ENCODE measurements at regions not wholly inside any gene's neighbourhood (a gene's known extent, or its start where the extent isn't known, plus 50 kb on each side); places are given as distances from the start of the nearest gene placed in this dataset.
"Not testable (repeated sequence)": the region's sequence is repeated elsewhere in the genome, so short reads cannot be mapped to it uniquely, and the experiment has no call there.

DNA sequence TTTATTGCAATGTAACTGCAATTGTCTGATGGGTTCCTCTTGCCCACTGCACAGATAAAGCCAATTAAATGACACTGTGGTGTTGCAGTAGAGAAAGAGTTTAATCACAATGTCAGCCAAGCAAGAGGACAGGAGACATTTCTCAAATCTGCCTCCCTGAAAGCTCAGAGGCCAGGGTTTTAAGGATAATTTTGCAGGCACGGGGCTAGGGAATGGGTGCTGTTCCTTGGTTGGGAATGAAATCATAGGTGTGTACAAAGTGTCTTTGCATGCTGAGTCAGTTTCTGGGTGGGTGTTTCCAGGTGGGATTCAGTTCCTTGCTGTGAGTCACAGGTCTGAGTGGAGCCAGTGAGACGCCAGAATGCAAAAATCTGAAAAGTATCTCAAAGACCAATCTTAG, 271.4 kb downstream of the DOK5 start:
- no peak for ATAC-seq
- H3K27me3 Mint-ChIP-seq (ENCODE audit: low read depth) = no peaks in the 10 kb centered on the region
- ChIA-PET CTCF (no interaction called here), POLR2A (no interaction called here)
- no peaks in the 10 kb centered on the region for H3K36me3 Mint-ChIP-seq (ENCODE audit: low read depth)
- no peak overlapping the region for H3K4me3 Mint-ChIP-seq
- no peaks in the 10 kb centered on the region for H3K4me1 Mint-ChIP-seq (ENCODE audit: low read depth)
- no peak overlapping the region for H3K27ac Mint-ChIP-seq
- no peak for DNase-seq
- H3K9me3 Mint-ChIP-seq (ENCODE audit: insufficient read depth) = peaks cover 10% of the 10 kb centered on the region

DNA sequence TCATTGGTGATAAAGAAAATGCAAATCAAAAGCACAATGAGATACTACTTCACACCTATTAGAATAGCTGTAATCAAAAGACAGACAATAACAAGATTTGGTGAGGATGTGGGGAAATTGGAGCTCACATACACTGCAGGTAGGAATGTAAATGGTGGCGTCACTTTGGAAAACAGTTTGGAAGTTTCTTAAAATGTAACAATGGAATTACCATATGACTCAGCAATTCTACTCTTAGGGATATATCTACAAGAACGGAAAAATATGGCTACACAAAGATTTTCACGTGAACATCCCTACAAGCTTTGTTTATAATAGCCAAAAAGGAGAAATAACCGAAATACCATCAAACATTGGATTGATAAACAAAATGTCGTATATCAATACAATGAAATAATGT, 270.4 kb downstream of the DOK5 start:
- Mint-ChIP-seq H3K9me3 (ENCODE audit: insufficient read depth) (peaks cover 10% of the 10 kb centered on the region), H3K27me3 (ENCODE audit: low read depth) (no peaks in the 10 kb centered on the region), H3K4me1 (ENCODE audit: low read depth) (no peaks in the 10 kb centered on the region), H3K4me3 (no peak overlapping the region), H3K27ac (no peak overlapping the region), H3K36me3 (ENCODE audit: low read depth) (no peaks in the 10 kb centered on the region)
- POLR2A ChIA-PET = no interaction called here
- no peak for ATAC-seq
- CTCF ChIA-PET = no interaction called here
- DNase-seq = no peak

DNA sequence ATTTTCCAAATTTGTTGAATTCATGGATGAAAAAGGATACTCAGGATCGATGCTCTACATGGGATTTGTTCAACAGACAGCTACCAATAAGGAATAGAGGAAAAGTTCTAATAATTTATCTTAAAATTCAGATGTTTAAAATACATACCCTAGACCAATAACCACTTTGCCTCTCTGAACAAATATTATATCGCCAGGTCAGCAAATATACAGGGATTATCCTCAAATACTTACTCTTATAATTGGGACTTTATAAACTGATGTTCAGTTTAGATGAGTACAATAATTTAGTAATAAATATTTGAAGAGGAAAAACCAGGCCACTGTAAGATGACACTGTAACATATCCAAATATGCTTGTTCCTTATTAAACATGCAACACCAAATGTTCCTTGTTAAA, 268.7 kb downstream of the DOK5 start:
- Mint-ChIP-seq H3K27ac (no peak overlapping the region), H3K27me3 (ENCODE audit: low read depth) (no peaks in the 10 kb centered on the region), H3K9me3 (ENCODE audit: insufficient read depth) (peaks cover 7% of the 10 kb centered on the region), H3K36me3 (ENCODE audit: low read depth) (no peaks in the 10 kb centered on the region), H3K4me3 (no peak overlapping the region), H3K4me1 (ENCODE audit: low read depth) (no peaks in the 10 kb centered on the region)
- POLR2A ChIA-PET = no interaction called here
- CTCF ChIA-PET = no interaction called here
- DNase-seq = no peak
- ATAC-seq = no peak

DNA sequence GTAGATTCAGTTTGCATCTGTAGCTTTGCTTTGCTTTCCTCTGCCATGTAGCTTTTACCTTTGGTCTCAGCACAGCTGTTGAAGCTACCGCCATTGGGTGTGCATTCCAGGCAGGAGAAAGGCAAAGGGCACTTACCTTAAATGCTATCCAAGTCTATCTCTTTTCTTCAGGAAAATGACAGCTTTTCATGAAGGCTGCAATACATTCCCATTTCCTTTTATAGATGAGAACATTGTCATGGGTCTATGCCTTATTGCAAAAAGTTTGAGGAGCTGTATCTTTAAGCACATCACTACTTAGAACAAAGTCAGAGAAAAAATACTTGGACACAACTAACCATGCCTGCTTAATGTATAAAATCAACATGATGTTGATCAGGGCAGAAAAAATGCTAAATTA, 266.8 kb downstream of the DOK5 start:
- Mint-ChIP-seq H3K27me3 (ENCODE audit: low read depth) (no peaks in the 10 kb centered on the region), H3K27ac (no peak overlapping the region), H3K4me1 (ENCODE audit: low read depth) (no peaks in the 10 kb centered on the region), H3K36me3 (ENCODE audit: low read depth) (no peaks in the 10 kb centered on the region), H3K9me3 (ENCODE audit: insufficient read depth) (peaks cover 3% of the 10 kb centered on the region), H3K4me3 (no peak overlapping the region)
- ATAC-seq (no peak), DNase-seq (no peak)
- CTCF ChIA-PET = no interaction called here
- POLR2A ChIA-PET = no interaction called here

DNA sequence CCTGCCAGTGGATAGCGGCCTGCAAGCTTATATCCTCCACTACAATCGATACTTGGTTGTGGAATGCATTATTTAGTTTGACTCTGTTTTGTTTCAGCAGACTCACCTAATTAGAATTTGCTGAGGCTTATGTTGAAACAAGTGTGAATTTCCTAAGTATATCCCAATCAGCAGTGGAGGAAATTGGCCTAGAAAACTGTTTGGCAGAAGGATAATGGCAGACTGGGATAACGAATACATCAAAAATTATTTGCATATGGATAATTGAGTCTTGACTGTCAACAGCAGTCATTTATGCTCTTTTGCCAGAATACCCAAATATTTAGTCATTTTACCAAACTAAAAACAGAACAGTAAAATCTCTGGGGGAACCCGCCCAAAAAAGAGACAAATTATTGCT, 261.0 kb downstream of the DOK5 start:
- CTCF ChIA-PET = no interaction called here
- H3K4me3 Mint-ChIP-seq = no peak overlapping the region
- ATAC-seq (no peak), DNase-seq (no peak)
- POLR2A ChIA-PET = no interaction called here
- no peaks in the 10 kb centered on the region for H3K27me3 Mint-ChIP-seq (ENCODE audit: low read depth)
- H3K36me3 Mint-ChIP-seq (ENCODE audit: low read depth) = no peaks in the 10 kb centered on the region
- no peak overlapping the region for H3K27ac Mint-ChIP-seq
- no peaks in the 10 kb centered on the region for H3K9me3 Mint-ChIP-seq (ENCODE audit: insufficient read depth)
- no peaks in the 10 kb centered on the region for H3K4me1 Mint-ChIP-seq (ENCODE audit: low read depth)

DNA sequence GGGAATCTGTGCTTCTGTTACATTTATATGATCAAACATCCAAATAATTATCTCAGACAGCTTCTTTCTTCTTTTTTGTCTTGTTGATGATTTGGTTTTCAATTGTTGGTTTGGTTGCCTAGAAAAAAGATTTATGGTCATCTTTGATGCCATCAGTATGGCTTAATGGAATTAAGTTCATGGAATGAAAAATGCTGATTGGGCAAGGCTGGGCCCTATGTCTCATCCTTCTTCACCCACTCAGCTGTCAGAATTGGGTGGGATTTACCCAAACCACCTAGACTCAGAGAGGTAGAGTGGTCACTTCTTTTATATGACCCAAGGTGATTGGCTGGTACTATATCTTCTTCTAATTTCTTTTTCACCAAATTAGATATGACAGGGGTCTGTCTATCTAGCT, 258.3 kb downstream of the DOK5 start:
- ATAC-seq (no peak), DNase-seq (no peak)
- Mint-ChIP-seq H3K4me1 (ENCODE audit: low read depth) (no peaks in the 10 kb centered on the region), H3K36me3 (ENCODE audit: low read depth) (no peaks in the 10 kb centered on the region), H3K27me3 (ENCODE audit: low read depth) (no peaks in the 10 kb centered on the region), H3K27ac (no peak overlapping the region), H3K9me3 (ENCODE audit: insufficient read depth) (no peaks in the 10 kb centered on the region), H3K4me3 (no peak overlapping the region)
- ChIA-PET POLR2A (no interaction called here), CTCF (interaction anchor here (1.1 kb wide), 1 partner anchor 8 kb away, joined by 3 read pairs; no protein-coding TSS in a partner anchor)

DNA sequence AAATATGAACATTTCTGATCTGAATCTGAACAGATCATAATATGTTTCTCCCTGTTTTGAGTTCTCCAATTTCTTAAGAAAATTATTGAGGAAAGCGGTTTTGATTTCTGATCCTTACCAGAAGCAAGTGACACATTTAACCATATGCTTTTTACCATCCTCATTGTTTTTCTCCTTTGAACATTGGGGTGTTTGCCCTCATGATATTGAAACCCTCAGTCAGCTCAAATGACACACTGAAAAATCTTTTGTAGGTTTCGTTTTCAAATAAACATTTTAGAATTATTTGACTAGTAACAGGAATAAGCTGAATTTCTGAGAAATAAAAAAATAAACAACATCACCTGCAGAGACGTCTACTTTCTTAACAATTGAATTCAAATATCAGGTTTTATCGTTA, 252.1 kb downstream of the DOK5 start:
- Mint-ChIP-seq H3K36me3 (ENCODE audit: low read depth) (no peaks in the 10 kb centered on the region), H3K4me3 (no peak overlapping the region), H3K4me1 (ENCODE audit: low read depth) (no peaks in the 10 kb centered on the region), H3K27me3 (ENCODE audit: low read depth) (no peaks in the 10 kb centered on the region), H3K9me3 (ENCODE audit: insufficient read depth) (no peaks in the 10 kb centered on the region), H3K27ac (no peak overlapping the region)
- DNase-seq (no peak), ATAC-seq (no peak)
- ChIA-PET POLR2A (no interaction called here), CTCF (interaction anchor here (1.6 kb wide), 1 partner anchor 47 kb away, joined by 4 read pairs; no protein-coding TSS in a partner anchor)

DNA sequence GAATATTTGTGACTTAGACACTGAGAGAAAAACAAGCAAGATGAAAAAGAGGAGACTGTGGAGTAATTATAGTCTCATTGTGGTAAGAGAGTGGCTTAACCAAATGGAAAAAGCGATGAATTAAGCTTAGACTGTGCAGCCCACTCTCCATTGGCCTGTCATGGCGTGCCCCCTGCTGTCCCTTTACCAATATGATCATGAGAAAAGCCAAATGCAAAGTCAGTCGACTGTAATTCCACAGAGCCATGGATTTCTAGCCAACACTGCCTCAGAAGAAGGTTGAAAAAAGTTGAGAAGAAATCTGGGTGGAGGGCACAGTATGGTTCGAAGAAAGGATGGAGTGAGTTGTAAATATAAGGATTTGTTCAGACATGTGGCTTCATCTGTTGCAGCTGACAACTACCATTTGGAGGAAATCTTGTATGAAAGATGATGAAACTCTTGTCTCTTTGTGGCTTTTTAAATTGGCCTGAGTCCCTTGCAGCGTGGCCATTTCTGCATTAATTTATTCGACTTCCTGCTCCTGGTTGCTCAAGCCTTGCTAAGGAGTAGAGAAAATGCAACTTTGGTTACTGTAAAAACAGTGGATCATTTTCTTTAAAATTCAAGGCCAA, 251.4 kb downstream of the DOK5 start:
- no peak overlapping the region for H3K4me3 Mint-ChIP-seq
- no peaks in the 10 kb centered on the region for H3K9me3 Mint-ChIP-seq (ENCODE audit: insufficient read depth)
- H3K27me3 Mint-ChIP-seq (ENCODE audit: low read depth) = no peaks in the 10 kb centered on the region
- no peak overlapping the region for H3K27ac Mint-ChIP-seq
- CTCF ChIA-PET = interaction anchor here (1.6 kb wide), 1 partner anchor 46 kb away, joined by 4 read pairs; no protein-coding TSS in a partner anchor
- H3K36me3 Mint-ChIP-seq (ENCODE audit: low read depth) = no peaks in the 10 kb centered on the region
- no peak for ATAC-seq
- POLR2A ChIA-PET = no interaction called here
- H3K4me1 Mint-ChIP-seq (ENCODE audit: low read depth) = no peaks in the 10 kb centered on the region
- DNase-seq = no peak

DNA sequence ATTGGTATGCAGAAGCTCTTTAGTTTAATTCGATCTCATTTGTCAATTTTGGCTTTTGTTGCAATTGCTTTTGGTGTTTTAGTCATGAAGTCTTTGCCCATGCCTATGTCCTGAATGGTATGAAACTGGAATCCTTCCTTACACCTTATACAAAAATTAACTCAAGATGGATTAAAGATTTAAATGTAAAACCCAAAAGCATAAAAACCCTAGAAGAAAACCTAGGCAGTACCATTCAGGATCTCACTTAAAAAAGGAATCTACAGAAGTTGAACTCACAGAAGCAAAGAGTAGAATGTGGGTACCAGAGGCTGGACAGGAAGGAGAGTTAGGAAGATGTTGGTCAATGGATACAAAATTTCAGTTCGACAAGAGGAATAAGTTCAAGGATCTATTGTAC, 249.9 kb downstream of the DOK5 start:
- DNase-seq; POLR2A ChIA-PET; H3K36me3 Mint-ChIP-seq (ENCODE audit: low read depth); H3K27me3 Mint-ChIP-seq (ENCODE audit: low read depth); H3K27ac Mint-ChIP-seq; H3K9me3 Mint-ChIP-seq (ENCODE audit: insufficient read depth); H3K4me1 Mint-ChIP-seq (ENCODE audit: low read depth); H3K4me3 Mint-ChIP-seq; ATAC-seq: not testable (repeated sequence)
- CTCF ChIA-PET = interaction anchor here (1.4 kb wide), 1 partner anchor 9 kb away, joined by 3 read pairs; no protein-coding TSS in a partner anchor

DNA sequence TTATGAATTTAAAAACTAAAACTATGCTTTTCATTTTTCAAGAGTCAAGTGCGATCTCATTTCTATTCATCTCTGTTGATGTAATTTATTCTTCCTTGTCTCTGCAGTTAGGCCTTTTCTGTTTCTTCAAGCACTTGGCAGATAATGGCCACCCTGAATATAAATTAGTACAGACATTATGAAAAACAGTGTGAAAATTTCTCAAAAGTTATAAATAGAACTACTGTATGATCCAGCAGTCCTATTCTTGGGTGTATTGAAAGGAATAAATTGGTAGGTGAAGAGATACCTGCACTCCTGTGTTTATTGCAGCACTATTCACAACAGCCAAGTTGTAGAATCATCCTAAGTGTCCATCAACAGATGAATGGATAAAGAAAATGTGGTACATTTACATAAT, 248.3 kb downstream of the DOK5 start:
- Mint-ChIP-seq H3K4me1 (ENCODE audit: low read depth) (no peaks in the 10 kb centered on the region), H3K4me3 (no peak overlapping the region), H3K9me3 (ENCODE audit: insufficient read depth) (no peaks in the 10 kb centered on the region), H3K36me3 (ENCODE audit: low read depth) (no peaks in the 10 kb centered on the region), H3K27ac (no peak overlapping the region), H3K27me3 (ENCODE audit: low read depth) (no peaks in the 10 kb centered on the region)
- no peak for ATAC-seq
- POLR2A ChIA-PET = no interaction called here
- CTCF ChIA-PET = no interaction called here
- no peak for DNase-seq

DNA sequence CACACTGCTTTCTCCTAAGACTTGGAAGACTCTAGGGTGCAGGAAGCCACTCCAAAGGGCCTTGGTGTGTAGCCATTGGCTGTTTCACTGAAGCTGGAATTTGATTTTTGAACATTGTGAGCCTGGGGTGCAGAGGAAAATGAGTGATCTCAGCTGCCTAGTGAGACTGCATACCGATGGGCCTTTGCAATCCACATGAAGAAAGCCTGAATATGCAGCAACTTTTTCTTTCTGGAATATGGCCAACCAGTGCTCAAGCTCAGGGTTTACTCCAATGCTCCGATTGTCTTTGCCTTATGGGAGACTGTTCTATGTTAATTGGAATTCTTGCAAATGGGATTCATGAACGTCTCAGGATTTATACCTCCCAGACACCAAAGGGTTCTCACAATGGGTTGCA, 242.6 kb downstream of the DOK5 start:
- Mint-ChIP-seq H3K27me3 (ENCODE audit: low read depth) (no peaks in the 10 kb centered on the region), H3K4me1 (ENCODE audit: low read depth) (no peaks in the 10 kb centered on the region), H3K4me3 (no peak overlapping the region), H3K36me3 (ENCODE audit: low read depth) (no peaks in the 10 kb centered on the region), H3K27ac (no peak overlapping the region), H3K9me3 (ENCODE audit: insufficient read depth) (no peaks in the 10 kb centered on the region)
- DNase-seq (no peak), ATAC-seq (no peak)
- CTCF ChIA-PET = no interaction called here
- POLR2A ChIA-PET = no interaction called here

DNA sequence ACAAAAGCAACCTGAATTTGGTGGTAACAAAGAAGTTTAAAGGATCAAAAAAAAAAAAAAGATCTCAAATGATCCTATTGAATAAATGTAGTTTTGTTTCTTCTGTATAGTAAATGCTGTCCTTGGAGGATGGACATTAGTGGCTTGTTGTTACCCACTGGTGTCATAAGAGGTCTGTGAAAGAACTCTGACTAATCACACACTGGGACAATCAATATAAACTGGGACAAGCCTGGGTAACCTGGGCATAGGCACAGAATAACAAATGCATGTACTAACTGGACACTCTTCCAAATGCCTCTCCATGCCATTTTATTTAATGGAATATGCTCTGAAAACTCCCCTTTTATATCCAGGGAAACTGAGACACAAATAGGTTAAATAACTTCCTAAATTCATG, 241.4 kb downstream of the DOK5 start:
- Mint-ChIP-seq H3K27ac (no peak overlapping the region), H3K9me3 (ENCODE audit: insufficient read depth) (no peaks in the 10 kb centered on the region), H3K4me3 (no peak overlapping the region), H3K4me1 (ENCODE audit: low read depth) (no peaks in the 10 kb centered on the region), H3K36me3 (ENCODE audit: low read depth) (no peaks in the 10 kb centered on the region), H3K27me3 (ENCODE audit: low read depth) (no peaks in the 10 kb centered on the region)
- ChIA-PET CTCF (no interaction called here), POLR2A (interaction anchor here (0.7 kb wide), 1 partner anchor 1850 kb away, joined by 5 read pairs; no protein-coding TSS in a partner anchor)
- DNase-seq (no peak), ATAC-seq (no peak)

DNA sequence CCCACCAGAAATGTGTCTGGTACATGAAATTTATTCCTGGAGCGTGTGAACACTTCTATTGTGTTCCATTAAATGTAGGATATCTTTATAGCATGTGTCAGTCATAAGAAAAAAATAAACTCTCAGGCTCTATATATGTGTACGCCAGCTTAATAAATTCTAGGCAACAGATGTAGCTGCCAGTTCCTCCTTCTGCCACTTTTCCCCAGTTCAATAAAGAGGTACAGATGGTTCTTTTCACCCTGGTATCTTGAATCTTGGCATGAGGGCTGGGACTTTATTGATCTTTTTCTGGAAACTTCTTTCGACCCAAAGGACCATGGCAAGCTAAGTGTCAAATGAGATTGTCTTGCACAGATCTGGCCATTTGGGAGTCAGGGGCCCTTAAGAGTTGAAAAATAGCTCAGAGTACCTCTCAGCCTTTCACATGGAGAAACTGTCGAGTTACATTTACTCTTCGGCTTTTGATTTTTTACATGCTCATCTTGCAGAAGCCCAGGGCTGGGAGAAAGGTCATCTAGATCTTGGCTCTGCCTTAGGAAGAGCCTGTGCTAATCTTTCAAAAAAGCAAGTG, 240.9 kb downstream of the DOK5 start:
- CTCF ChIA-PET = no interaction called here
- H3K9me3 Mint-ChIP-seq (ENCODE audit: insufficient read depth) = no peaks in the 10 kb centered on the region
- DNase-seq (no peak), ATAC-seq (no peak)
- H3K27me3 Mint-ChIP-seq (ENCODE audit: low read depth) = no peaks in the 10 kb centered on the region
- H3K36me3 Mint-ChIP-seq (ENCODE audit: low read depth) = no peaks in the 10 kb centered on the region
- POLR2A ChIA-PET = no interaction called here
- no peak overlapping the region for H3K27ac Mint-ChIP-seq
- H3K4me1 Mint-ChIP-seq (ENCODE audit: low read depth) = no peaks in the 10 kb centered on the region
- H3K4me3 Mint-ChIP-seq = no peak overlapping the region

Data from activated CD8-positive, alpha-beta T cell treated with anti-CD3 and anti-CD28 coated beads, Interleukin-2, amount 10 ng/mL, durations not matched to agents 7 days and 5 days (primary cell).